Panc1 (cell line): ENCODE measurements at regions not wholly inside any gene's neighbourhood (a gene's known extent, or its start where the extent isn't known, plus 50 kb on each side); places are given as distances from the start of the nearest gene placed in this dataset.

Source experiments
- POLR2AphosphoS5 ChIP-seq: IDR thresholded peaks from 2 replicates; pipeline ENCODE4 v1.6.1; 2012; ENCODE audit warnings: mild to moderate bottlenecking, low read depth, low read length, moderate library complexity
- TF ChIP-seq, protein P1 (sequence below): fragments of 450-650 bp; IDR thresholded peaks from 2 replicates; pipeline ENCODE4 v1.5.1; 2017; ENCODE audit warnings: mild to moderate bottlenecking

GRCh38 chr5:36763454-36763853 is 113.1 kb upstream of the NIPBL start:
- TF ChIP-seq, protein P1, sequence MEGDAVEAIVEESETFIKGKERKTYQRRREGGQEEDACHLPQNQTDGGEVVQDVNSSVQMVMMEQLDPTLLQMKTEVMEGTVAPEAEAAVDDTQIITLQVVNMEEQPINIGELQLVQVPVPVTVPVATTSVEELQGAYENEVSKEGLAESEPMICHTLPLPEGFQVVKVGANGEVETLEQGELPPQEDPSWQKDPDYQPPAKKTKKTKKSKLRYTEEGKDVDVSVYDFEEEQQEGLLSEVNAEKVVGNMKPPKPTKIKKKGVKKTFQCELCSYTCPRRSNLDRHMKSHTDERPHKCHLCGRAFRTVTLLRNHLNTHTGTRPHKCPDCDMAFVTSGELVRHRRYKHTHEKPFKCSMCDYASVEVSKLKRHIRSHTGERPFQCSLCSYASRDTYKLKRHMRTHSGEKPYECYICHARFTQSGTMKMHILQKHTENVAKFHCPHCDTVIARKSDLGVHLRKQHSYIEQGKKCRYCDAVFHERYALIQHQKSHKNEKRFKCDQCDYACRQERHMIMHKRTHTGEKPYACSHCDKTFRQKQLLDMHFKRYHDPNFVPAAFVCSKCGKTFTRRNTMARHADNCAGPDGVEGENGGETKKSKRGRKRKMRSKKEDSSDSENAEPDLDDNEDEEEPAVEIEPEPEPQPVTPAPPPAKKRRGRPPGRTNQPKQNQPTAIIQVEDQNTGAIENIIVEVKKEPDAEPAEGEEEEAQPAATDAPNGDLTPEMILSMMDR = no peak
- no peak for TF ChIP-seq POLR2AphosphoS5
